ENCODE measurements at regions not wholly inside any gene's neighbourhood (a gene's known extent, or its start where the extent isn't known, plus 50 kb on each side); places are given as distances from the start of the nearest gene placed in this dataset.
"Not testable (repeated sequence)": the region's sequence is repeated elsewhere in the genome, so short reads cannot be mapped to it uniquely, and the experiment has no call there.

DNA sequence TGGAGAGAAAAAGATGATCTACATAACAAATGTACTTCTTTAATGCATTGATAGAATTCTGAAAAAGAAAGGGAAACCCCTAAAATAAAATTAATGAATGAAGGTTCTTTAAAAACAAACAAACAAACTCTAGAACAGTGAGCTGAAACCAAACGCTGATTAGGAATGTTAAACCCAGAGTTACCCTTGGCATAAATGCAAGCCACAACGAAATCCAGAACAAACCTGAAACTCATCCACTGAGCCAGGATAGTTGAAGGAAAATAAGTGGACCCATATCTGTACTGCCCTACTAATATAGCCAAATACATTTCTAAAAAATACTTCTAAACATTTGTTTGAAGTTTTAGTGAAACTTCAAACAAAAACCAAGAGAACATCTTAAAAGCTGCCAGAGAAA is 505.3 kb downstream of the TTLL7 start:
- H3K9ac ChIP-seq: no peak overlapping the region
- H3K4me1 ChIP-seq: no peaks in the 10 kb centered on the region
- no peak overlapping the region for H3K27ac Mint-ChIP-seq
- H3K9me3 ChIP-seq (ENCODE audit: low read depth): no peaks in the 10 kb centered on the region
- H3K27me3 ChIP-seq: no peaks in the 10 kb centered on the region
- no peaks in the 10 kb centered on the region for H3K36me3 Mint-ChIP-seq
- no peak overlapping the region for H3K4me3 Mint-ChIP-seq
- no peak overlapping the region for H3K4me3 ChIP-seq
- no peaks in the 10 kb centered on the region for H3K9me3 Mint-ChIP-seq
- no peak overlapping the region for H3K4me2 ChIP-seq
- H4K20me1 ChIP-seq (ENCODE audit: low read depth): no peaks in the 10 kb centered on the region
- H3K79me2 ChIP-seq (ENCODE audit: low read depth): no peaks in the 10 kb centered on the region
- H3K27ac ChIP-seq: no peak overlapping the region
- peaks cover 2% of the 10 kb centered on the region for H3K27me3 Mint-ChIP-seq (ENCODE audit: insufficient read depth, low read depth)
- no peaks in the 10 kb centered on the region for H3K36me3 ChIP-seq
- TF ChIP-seq, protein P1, sequence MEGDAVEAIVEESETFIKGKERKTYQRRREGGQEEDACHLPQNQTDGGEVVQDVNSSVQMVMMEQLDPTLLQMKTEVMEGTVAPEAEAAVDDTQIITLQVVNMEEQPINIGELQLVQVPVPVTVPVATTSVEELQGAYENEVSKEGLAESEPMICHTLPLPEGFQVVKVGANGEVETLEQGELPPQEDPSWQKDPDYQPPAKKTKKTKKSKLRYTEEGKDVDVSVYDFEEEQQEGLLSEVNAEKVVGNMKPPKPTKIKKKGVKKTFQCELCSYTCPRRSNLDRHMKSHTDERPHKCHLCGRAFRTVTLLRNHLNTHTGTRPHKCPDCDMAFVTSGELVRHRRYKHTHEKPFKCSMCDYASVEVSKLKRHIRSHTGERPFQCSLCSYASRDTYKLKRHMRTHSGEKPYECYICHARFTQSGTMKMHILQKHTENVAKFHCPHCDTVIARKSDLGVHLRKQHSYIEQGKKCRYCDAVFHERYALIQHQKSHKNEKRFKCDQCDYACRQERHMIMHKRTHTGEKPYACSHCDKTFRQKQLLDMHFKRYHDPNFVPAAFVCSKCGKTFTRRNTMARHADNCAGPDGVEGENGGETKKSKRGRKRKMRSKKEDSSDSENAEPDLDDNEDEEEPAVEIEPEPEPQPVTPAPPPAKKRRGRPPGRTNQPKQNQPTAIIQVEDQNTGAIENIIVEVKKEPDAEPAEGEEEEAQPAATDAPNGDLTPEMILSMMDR (IDR thresholded peaks at IDR 0.05): no peak
- TF ChIP-seq EZH2phosphoT487 (IDR thresholded peaks at IDR 0.05) (no peak), EZH2 (IDR thresholded peaks at IDR 0.05) (no peak)
- no peaks in the 10 kb centered on the region for H3K4me1 Mint-ChIP-seq
- no peak for DNase-seq (ENCODE audit: low spot score)
- H3F3A ChIP-seq (ENCODE audit: low read depth): no peaks in the 10 kb centered on the region
- no peak overlapping the region for H2AFZ ChIP-seq (replicated peaks)

DNA sequence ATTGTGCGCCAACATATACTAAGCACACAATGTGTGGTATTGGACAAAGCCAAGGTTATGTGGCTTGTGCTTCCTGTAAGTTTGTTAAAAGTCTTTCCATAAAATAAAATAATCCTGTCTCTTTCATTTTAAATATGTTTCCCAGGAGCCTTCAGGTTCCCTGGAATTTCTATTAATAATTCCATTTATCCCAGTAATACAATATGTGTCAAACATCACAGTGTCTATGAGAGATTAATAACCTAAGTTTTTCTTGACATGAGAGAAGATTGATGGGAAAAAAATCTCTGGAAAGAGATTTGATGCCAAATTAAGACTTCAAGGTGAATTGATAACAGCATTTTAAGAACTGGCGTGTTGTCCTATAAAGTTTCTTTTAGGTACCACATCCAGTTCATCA is 507.0 kb downstream of the TTLL7 start:
- Histone ChIP-seq H4K20me1 (ENCODE audit: low read depth) (no peaks in the 10 kb centered on the region), H3K4me3 (no peak overlapping the region), H3K79me2 (ENCODE audit: low read depth) (no peaks in the 10 kb centered on the region), H3F3A (ENCODE audit: low read depth) (no peaks in the 10 kb centered on the region), H3K4me1 (no peaks in the 10 kb centered on the region), H2AFZ (replicated peaks) (no peak overlapping the region), H3K9me3 (ENCODE audit: low read depth) (no peaks in the 10 kb centered on the region), H3K27me3 (no peaks in the 10 kb centered on the region), H3K36me3 (no peaks in the 10 kb centered on the region), H3K4me2 (no peak overlapping the region), H3K27ac (no peak overlapping the region), H3K9ac (no peak overlapping the region)
- H3K9me3 Mint-ChIP-seq: no peaks in the 10 kb centered on the region
- DNase-seq (ENCODE audit: low spot score): no peak
- H3K36me3 Mint-ChIP-seq: no peaks in the 10 kb centered on the region
- H3K27ac Mint-ChIP-seq: no peak overlapping the region
- TF ChIP-seq EZH2 (IDR thresholded peaks at IDR 0.05) (no peak), EZH2phosphoT487 (IDR thresholded peaks at IDR 0.05) (no peak)
- TF ChIP-seq, protein P1 (IDR thresholded peaks at IDR 0.05): no peak
- H3K4me3 Mint-ChIP-seq: no peak overlapping the region
- H3K27me3 Mint-ChIP-seq (ENCODE audit: insufficient read depth, low read depth): peaks cover 2% of the 10 kb centered on the region
- H3K4me1 Mint-ChIP-seq: no peaks in the 10 kb centered on the region

DNA sequence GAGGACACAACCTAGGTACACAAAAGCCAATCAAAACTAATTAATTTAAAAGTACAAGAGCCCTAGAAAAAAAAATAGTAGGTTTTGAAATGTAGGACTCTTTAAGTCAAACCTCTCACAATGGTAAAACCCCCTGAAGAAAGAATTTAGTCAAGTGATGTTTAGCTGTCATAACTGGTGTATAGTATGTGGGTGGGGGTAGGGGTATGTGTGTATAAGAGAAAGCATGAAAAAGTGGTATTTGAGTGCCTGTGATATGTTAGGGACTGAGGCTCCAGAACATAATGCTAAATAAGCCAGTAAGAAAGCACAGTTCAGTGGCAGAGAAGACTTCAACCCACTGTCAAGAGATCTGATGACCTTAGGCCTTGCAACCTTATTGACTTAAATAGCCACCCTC is 507.9 kb downstream of the TTLL7 start:
- Mint-ChIP-seq H3K27ac (no peak overlapping the region), H3K27me3 (ENCODE audit: insufficient read depth, low read depth) (peaks cover 2% of the 10 kb centered on the region), H3K36me3 (no peaks in the 10 kb centered on the region), H3K9me3 (no peaks in the 10 kb centered on the region), H3K4me1 (no peaks in the 10 kb centered on the region), H3K4me3 (no peak overlapping the region)
- H3K4me1 ChIP-seq: no peaks in the 10 kb centered on the region
- no peak overlapping the region for H3K27ac ChIP-seq
- H3K79me2 ChIP-seq (ENCODE audit: low read depth): no peaks in the 10 kb centered on the region
- no peak overlapping the region for H2AFZ ChIP-seq (replicated peaks)
- no peaks in the 10 kb centered on the region for H3F3A ChIP-seq (ENCODE audit: low read depth)
- H3K9me3 ChIP-seq (ENCODE audit: low read depth): no peaks in the 10 kb centered on the region
- no peak overlapping the region for H3K9ac ChIP-seq
- no peaks in the 10 kb centered on the region for H3K36me3 ChIP-seq
- H3K27me3 ChIP-seq: no peaks in the 10 kb centered on the region
- H3K4me3 ChIP-seq: no peak overlapping the region
- DNase-seq (ENCODE audit: low spot score): no peak
- no peaks in the 10 kb centered on the region for H4K20me1 ChIP-seq (ENCODE audit: low read depth)
- no peak overlapping the region for H3K4me2 ChIP-seq
- no peak for TF ChIP-seq EZH2 (IDR thresholded peaks at IDR 0.05)
- TF ChIP-seq, protein P1 (IDR thresholded peaks at IDR 0.05): no peak
- TF ChIP-seq EZH2phosphoT487 (IDR thresholded peaks at IDR 0.05): no peak

DNA sequence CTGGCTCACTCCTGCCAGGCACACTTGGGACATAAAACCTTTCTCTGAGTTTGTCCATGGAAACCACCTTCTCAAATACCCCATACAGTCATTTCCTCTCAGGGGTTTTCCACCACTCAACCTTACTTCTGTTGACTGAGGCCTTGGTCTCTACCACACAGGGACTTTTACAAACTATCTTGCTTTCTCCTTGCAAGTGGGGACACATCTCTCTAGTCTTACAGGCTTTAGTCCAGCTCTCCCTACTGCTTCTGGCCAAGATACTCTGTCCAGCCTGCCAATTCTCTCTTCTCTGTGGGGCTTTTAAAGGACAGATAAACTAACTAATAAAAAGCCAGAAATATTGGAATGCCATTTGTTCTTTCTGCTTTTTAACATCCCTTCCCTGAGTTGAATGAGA is 510.8 kb downstream of the TTLL7 start:
- not testable (repeated sequence) for DNase-seq (ENCODE audit: low spot score); H3K27ac ChIP-seq; H3K4me1 ChIP-seq; H3K9ac ChIP-seq; H3K79me2 ChIP-seq (ENCODE audit: low read depth); H3K27me3 ChIP-seq; H3K4me1 Mint-ChIP-seq; H3K27ac Mint-ChIP-seq; H3K4me2 ChIP-seq; H4K20me1 ChIP-seq (ENCODE audit: low read depth); H3K4me3 ChIP-seq; H2AFZ ChIP-seq (replicated peaks); H3K4me3 Mint-ChIP-seq; H3F3A ChIP-seq (ENCODE audit: low read depth); H3K9me3 ChIP-seq (ENCODE audit: low read depth); H3K36me3 ChIP-seq; H3K9me3 Mint-ChIP-seq; H3K27me3 Mint-ChIP-seq (ENCODE audit: insufficient read depth, low read depth); H3K36me3 Mint-ChIP-seq

DNA sequence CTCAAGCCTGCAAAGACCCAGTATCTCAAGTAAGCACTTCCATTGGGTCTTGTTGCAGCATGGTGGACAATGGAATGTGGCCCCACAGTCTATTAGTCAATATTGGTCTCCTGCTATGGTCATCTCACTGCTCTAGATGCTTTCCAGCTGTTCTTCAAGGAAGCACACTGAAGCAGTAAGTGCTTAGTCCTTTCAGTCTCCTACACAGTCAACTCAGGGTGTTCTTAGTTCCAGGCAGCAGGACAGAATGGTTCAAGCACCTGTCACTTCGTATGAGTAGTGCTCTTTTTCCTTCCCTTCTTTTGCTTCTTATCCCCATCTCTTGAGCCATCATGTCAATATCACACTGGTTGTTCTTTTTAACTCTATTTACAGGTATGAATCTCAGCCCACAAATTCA is 511.5 kb downstream of the TTLL7 start:
- H3K27me3 ChIP-seq; H3K4me3 Mint-ChIP-seq; H3K4me2 ChIP-seq; H3K4me3 ChIP-seq; H3K9me3 ChIP-seq (ENCODE audit: low read depth); H3K4me1 ChIP-seq; H3K27ac ChIP-seq; H3F3A ChIP-seq (ENCODE audit: low read depth); H3K36me3 ChIP-seq; H3K27me3 Mint-ChIP-seq (ENCODE audit: insufficient read depth, low read depth); H2AFZ ChIP-seq (replicated peaks); H3K79me2 ChIP-seq (ENCODE audit: low read depth); H3K36me3 Mint-ChIP-seq; H4K20me1 ChIP-seq (ENCODE audit: low read depth); H3K4me1 Mint-ChIP-seq; H3K27ac Mint-ChIP-seq; DNase-seq (ENCODE audit: low spot score); H3K9me3 Mint-ChIP-seq; H3K9ac ChIP-seq: not testable (repeated sequence)

DNA sequence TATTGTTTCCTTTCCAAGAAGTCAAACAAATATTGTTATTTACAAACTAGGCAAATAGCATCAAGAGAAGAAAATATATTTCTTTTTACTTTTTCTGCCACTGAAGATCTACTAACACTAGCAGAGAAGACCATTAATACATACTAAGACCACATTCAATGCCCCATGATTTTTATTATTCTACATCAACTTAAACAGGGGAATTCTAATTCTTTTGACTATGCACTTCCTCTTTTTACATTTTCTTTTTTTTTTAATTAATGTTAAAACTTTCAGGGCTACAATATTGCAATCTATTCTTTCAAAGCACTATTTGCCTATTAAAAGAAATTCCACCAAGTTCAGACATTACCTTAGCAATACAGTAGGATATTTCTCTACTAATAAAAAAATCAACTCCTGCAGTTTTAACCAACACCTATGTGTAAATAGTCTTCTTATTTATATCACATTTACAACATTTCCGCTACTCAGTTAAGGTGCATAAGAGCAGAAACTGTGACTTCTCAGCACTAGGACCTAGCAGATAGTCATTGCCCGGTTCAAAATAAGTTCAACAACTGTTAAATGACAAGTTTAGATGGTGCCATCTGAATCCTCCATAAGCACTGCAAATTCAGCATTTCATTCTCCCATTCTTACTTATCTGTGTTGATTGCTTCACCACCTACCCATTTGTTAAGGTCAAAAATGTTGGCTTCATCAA is 513.5 kb downstream of the TTLL7 start:
- not testable (repeated sequence) for H3K27me3 ChIP-seq; H4K20me1 ChIP-seq (ENCODE audit: low read depth); H3K27ac Mint-ChIP-seq; H3K4me3 ChIP-seq; H3K4me1 Mint-ChIP-seq; H3K36me3 Mint-ChIP-seq; H3K27me3 Mint-ChIP-seq (ENCODE audit: insufficient read depth, low read depth); H3K4me1 ChIP-seq; H3K27ac ChIP-seq; H3K79me2 ChIP-seq (ENCODE audit: low read depth); H3K9ac ChIP-seq; H3K9me3 Mint-ChIP-seq; H3K4me2 ChIP-seq; H3K36me3 ChIP-seq; DNase-seq (ENCODE audit: low spot score); H3K4me3 Mint-ChIP-seq; H3F3A ChIP-seq (ENCODE audit: low read depth); H3K9me3 ChIP-seq (ENCODE audit: low read depth); H2AFZ ChIP-seq (replicated peaks)
